AG04450 (cell line): ENCODE measurements at regions not wholly inside any gene's neighbourhood (a gene's known extent, or its start where the extent isn't known, plus 50 kb on each side); places are given as distances from the start of the nearest gene placed in this dataset.

Experiments used
- CTCF ChIA-PET: fragments of 300-600, 350-600 bp; formaldehyde crosslinking; extraction: SDS; loops from one replicate; lab custom pipeline; 2022; ENCODE audit warnings: antibody characterized with exemption, inconsistent platforms; lab: Charles Lee
- POLR2A ChIA-PET: fragments of 350-600 bp; formaldehyde crosslinking; extraction: SDS; loops from one replicate; lab custom pipeline; 2021; ENCODE audit warnings: antibody characterized with exemption, inconsistent platforms; lab: Yijun Ruan, JAX
- DNase-seq: peaks from one replicate; pipeline ENCODE4 v3.0.0-alpha.2; 2011; ENCODE audit warnings: low read depth, low spot score
- H3K27ac ChIP-seq: one replicate; pipeline ENCODE4 v1.5.1; 2012; ENCODE audit warnings: low read depth, low read length, control low read depth
- H3K27me3 ChIP-seq: one replicate; pipeline ENCODE4 v1.6.0; 2012; ENCODE audit warnings: low read length; ENCODE audit not compliant: control insufficient read depth, insufficient read depth
- H3K4me3 ChIP-seq: 2 replicates; pipeline ENCODE4 v1.5.1; 2011; ENCODE audit warnings: mild to moderate bottlenecking, low read depth, low read length, control low read depth
- H3K9me3 ChIP-seq: 2 replicates; pipeline ENCODE4 v1.5.1; 2012; ENCODE audit warnings: low read length; ENCODE audit not compliant: control insufficient read depth, insufficient read depth
- TF ChIP-seq, protein P1 (sequence below): IDR thresholded peaks from 2 replicates; pipeline ENCODE4 v1.5.1; 2011; ENCODE audit warnings: low read depth, low read length, control low read depth, inconsistent platforms

DNA sequence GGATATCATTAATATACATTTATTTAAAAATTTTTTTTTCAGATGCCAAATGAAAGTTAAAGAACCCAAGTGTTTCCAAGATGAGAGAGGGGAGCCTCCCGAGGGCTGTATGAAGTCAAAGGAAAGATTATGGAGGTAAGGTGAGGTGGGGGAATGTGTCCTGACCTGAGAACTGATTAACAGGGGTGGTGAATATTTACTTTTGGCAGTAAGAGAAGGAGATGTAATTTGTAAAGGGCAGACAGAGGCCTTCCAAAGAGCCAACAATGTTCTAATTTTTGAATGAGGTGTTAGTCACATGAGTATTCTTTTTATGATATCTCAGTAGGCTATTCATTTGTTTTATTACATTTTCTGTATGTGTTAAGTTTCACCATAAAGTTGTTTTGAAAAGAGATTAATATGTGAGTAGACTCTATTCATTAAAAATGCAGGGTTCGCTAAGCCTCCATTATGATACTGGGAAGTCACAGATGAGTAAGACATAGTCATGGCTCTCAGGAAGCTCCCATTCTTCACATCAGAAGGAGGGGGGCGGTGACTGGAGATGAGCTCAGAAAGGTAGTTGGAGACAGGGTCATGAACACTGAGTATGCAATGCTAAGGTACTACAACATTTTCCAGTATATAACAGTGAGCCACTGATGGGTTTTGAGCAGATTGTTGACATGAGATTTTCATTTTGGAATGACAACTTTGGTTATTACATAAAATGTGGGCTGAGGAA lies 62.4 kb upstream of the TNFSF18 start:
- ChIA-PET CTCF (no interaction called here), POLR2A (no interaction called here)
- Histone ChIP-seq H3K4me3 (no peak overlapping the region), H3K27me3 (no peaks in the 10 kb centered on the region), H3K9me3 (no peaks in the 10 kb centered on the region), H3K27ac (no peak overlapping the region)
- DNase-seq: no peak
- TF ChIP-seq, protein P1, sequence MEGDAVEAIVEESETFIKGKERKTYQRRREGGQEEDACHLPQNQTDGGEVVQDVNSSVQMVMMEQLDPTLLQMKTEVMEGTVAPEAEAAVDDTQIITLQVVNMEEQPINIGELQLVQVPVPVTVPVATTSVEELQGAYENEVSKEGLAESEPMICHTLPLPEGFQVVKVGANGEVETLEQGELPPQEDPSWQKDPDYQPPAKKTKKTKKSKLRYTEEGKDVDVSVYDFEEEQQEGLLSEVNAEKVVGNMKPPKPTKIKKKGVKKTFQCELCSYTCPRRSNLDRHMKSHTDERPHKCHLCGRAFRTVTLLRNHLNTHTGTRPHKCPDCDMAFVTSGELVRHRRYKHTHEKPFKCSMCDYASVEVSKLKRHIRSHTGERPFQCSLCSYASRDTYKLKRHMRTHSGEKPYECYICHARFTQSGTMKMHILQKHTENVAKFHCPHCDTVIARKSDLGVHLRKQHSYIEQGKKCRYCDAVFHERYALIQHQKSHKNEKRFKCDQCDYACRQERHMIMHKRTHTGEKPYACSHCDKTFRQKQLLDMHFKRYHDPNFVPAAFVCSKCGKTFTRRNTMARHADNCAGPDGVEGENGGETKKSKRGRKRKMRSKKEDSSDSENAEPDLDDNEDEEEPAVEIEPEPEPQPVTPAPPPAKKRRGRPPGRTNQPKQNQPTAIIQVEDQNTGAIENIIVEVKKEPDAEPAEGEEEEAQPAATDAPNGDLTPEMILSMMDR: no peak

GRCh38 chr1:173112129-173112528 lies 61.4 kb upstream of the TNFSF18 start:
- H3K9me3 ChIP-seq: no peaks in the 10 kb centered on the region
- CTCF ChIA-PET: no interaction called here
- no peak overlapping the region for H3K27ac ChIP-seq
- TF ChIP-seq, protein P1: no peak
- POLR2A ChIA-PET: no interaction called here
- H3K4me3 ChIP-seq: no peak overlapping the region
- no peak for DNase-seq
- no peaks in the 10 kb centered on the region for H3K27me3 ChIP-seq

GRCh38 chr1:173107696-173108095 lies 57.0 kb upstream of the TNFSF18 start:
- CTCF ChIA-PET: no interaction called here

GRCh38 chr1:173103006-173103405 lies 52.3 kb upstream of the TNFSF18 start:
- no peaks in the 10 kb centered on the region for H3K27me3 ChIP-seq
- CTCF ChIA-PET: no interaction called here
- no peak overlapping the region for H3K27ac ChIP-seq
- no peak overlapping the region for H3K4me3 ChIP-seq
- TF ChIP-seq, protein P1: no peak
- POLR2A ChIA-PET: no interaction called here
- peaks cover 10% of the 10 kb centered on the region for H3K9me3 ChIP-seq
- DNase-seq: no peak

More at GRCh38 chr1:173107696-173108095, 57.0 kb upstream of the TNFSF18 start:
- peaks cover 10% of the 10 kb centered on the region for H3K9me3 ChIP-seq
- TF ChIP-seq, protein P1: no peak
- POLR2A ChIA-PET: no interaction called here
- no peak for DNase-seq
- H3K27me3 ChIP-seq: no peaks in the 10 kb centered on the region
- no peak overlapping the region for H3K27ac ChIP-seq
- no peak overlapping the region for H3K4me3 ChIP-seq

GRCh38 chr1:173101589-173101988 lies 50.8 kb upstream of the TNFSF18 start:
- DNase-seq: no peak
- Histone ChIP-seq H3K4me3 (no peak overlapping the region), H3K9me3 (peaks cover 10% of the 10 kb centered on the region), H3K27ac (no peak overlapping the region), H3K27me3 (no peaks in the 10 kb centered on the region)
- CTCF ChIA-PET: no interaction called here
- POLR2A ChIA-PET: no interaction called here
- TF ChIP-seq, protein P1: no peak
